Thyroid gland (tissue), 4 donors: ENCODE measurements at regions not wholly inside any gene's neighbourhood (a gene's known extent, or its start where the extent isn't known, plus 50 kb on each side); places are given as distances from the start of the nearest gene placed in this dataset.

ENCODE experiments used
- DNase-seq, 2 donors: peaks; one replicate each; pipeline ENCODE4 v3.0.0-alpha.2; 2019
- H3K27ac ChIP-seq, 3 donors: fragments of 200-600 bp; sonication (generic); 1 replicate in 2 of 3; 2 replicates in 1 of 3; pipeline ENCODE4 v1.5.1; 2016 to 2019; ENCODE audit warnings: mild to moderate bottlenecking in 1 of 3, moderate library complexity in 1 of 3
- H3K27me3 ChIP-seq: fragments of 200-600 bp; sonication (generic); one replicate; pipeline ENCODE4 v1.5.1; 2019
- H3K36me3 ChIP-seq, 2 donors: fragments of 200-600 bp; sonication (generic); one replicate each; pipeline ENCODE4 v1.5.1; 2016 to 2019
- H3K4me1 ChIP-seq, 2 donors: fragments of 200-600 bp; sonication (generic); one replicate each; pipeline ENCODE4 v1.5.1; 2017 to 2019
- H3K4me3 ChIP-seq, 3 donors: fragments of 200-600 bp; sonication (generic); replicated peaks in 1 of 3; 1 replicate in 2 of 3; 2 replicates in 1 of 3; pipeline ENCODE4 v1.5.1; 2016; ENCODE audit warnings: mild to moderate bottlenecking in 1 of 3
- H3K9me3 ChIP-seq: fragments of 200-600 bp; sonication (generic); one replicate; pipeline ENCODE4 v1.5.1; 2017
- CTCF ChIP-seq, 6 experiments: fragments of 200-600 bp in 3 of 6; fragments of 450-650 bp in 3 of 6; sonication (generic) in 3 of 6; IDR thresholded peaks; one replicate each; pipeline ENCODE4 v1.5.1; 2016 to 2019; ENCODE audit warnings: antibody characterized with exemption in 6 of 6, mild to moderate bottlenecking in 2 of 6, inconsistent platforms in 1 of 6, moderate library complexity in 1 of 6
- POLR2A ChIP-seq, 2 donors: fragments of 450-650 bp; IDR thresholded peaks; one replicate each; pipeline ENCODE4 v1.6.1; 2017; ENCODE audit warnings: antibody characterized with exemption in 2 of 2, mild to moderate bottlenecking in 2 of 2, moderate library complexity in 1 of 2
- WGBS, 2 donors: methylation state at CpG; one replicate each; pipeline ENCODE4 v1.1.5; 2017; 5-methylcytosine and 5-hydroxymethylcytosine counted together
- intact Hi-C: fragments of 100-400 bp; cut with DNase I; formaldehyde crosslinking; loops from one replicate; pipeline ENCODE4 v1.15.1; 2023

DNA sequence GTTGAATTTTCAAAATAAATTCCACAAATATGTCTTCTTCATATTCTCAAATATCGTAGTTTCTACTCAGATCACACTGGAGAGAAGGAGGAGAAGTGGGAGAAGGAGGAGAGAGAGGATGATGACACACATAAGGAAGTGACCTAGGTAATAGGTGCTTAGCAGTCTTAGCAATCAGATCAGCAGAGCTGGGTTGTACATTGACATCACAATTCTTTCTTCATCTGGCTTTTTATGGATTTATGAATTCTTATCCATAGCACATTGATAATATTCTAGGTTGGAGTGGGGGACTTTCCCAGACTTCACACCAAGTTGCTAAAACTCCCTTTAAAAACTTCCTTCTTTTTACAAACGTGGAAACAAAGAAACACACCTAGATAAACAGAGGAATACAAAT is 86.9 kb downstream of the FGF9 start:
- Histone ChIP-seq H3K27me3 (no peaks in the 10 kb centered on the region), H3K9me3 (no peaks in the 10 kb centered on the region), H3K4me3 (no peak overlapping the region), H3K36me3 (no peaks in the 10 kb centered on the region), H3K4me1 (no peaks in the 10 kb centered on the region), H3K27ac (no peak overlapping the region)
- intact Hi-C loops = no loop called here
- WGBS, 2 donors = 78% methylated on average over 2 of the region's 2 CpGs
- no peak for DNase-seq
- no peak for TF ChIP-seq CTCF (IDR thresholded peaks at IDR 0.05)
- no peak for TF ChIP-seq POLR2A (IDR thresholded peaks at IDR 0.05)

DNA sequence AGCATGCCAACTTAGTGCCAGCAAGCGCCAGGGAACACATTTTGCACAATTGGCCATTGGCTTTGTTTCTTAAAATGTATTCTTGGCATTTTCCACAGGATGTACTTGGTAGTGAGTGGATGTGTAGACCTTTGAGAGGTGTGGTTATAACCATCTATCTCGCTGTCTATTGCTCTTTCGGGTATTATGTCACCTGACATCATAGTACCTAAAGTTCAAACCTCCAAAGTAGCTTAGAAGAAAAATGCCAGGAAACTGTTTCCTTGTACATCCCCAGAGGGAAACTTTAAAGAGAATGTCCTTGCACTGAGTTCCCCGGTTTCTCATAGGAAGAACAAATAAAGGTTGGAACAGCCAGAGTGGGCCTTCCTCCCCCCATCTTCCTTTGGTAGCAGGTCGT is 87.6 kb downstream of the FGF9 start:
- intact Hi-C loops = no loop called here
- no peaks in the 10 kb centered on the region for H3K9me3 ChIP-seq
- no peak overlapping the region for H3K27ac ChIP-seq
- TF ChIP-seq POLR2A (IDR thresholded peaks at IDR 0.05) = no peak
- TF ChIP-seq CTCF (IDR thresholded peaks at IDR 0.05) = no peak
- no peaks in the 10 kb centered on the region for H3K4me1 ChIP-seq
- no peaks in the 10 kb centered on the region for H3K36me3 ChIP-seq
- H3K27me3 ChIP-seq = no peaks in the 10 kb centered on the region
- no peak overlapping the region for H3K4me3 ChIP-seq
- DNase-seq = no peak
- WGBS, 2 donors = 85 to 87% methylated on average over 5 of the region's 5 CpGs

DNA sequence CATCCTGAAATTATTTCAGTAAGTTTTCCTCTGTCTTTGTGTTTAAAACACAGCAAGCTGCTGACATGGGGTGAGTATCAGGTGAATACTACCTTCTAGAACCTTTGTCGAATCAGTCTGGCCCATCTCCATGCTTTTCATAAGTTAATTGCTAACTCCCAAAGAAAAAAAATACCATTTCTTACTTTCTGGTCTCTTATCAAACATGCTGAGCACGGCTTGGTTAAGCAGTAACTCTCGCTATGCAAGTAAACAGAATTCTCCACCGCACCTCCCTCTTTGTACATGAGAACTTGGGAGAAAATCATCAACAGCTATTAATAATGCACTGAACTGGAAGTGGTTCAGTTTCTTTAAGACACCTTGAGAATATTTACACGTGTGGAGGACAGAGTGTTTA is 88.6 kb downstream of the FGF9 start:
- WGBS, 2 donors = 67% methylated on average over 5 of the region's 5 CpGs
- TF ChIP-seq POLR2A (IDR thresholded peaks at IDR 0.05) = no peak
- TF ChIP-seq CTCF (IDR thresholded peaks at IDR 0.05) = no peak

DNA sequence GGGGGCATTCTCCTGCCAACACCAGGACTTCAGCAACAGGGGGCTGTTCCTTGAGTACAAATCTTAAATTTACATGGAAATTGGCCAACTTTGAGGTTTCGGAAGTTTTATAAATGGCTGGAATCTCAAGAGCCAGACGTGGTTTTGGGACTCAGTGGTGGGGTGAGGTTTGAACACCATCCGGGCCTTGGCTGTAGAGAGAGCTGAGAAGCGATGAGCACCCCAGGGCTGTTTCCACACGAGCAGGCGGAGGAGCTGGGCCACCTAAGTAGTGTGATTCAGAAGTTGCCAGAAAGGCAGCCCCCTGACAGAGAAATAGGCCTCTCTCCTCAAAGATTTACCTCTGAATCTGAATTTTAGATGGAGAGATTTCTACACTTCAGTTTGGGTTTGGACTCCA is 89.0 kb downstream of the FGF9 start:
- intact Hi-C loops = no loop called here
- no peak for TF ChIP-seq CTCF (IDR thresholded peaks at IDR 0.05)
- no peak for TF ChIP-seq POLR2A (IDR thresholded peaks at IDR 0.05)
- WGBS, 2 donors = 52 to 72% methylated on average over 4 to 6 of the region's 6 CpGs
- Histone ChIP-seq H3K4me1 (no peaks in the 10 kb centered on the region), H3K27ac (no peak overlapping the region), H3K36me3 (no peaks in the 10 kb centered on the region), H3K9me3 (no peaks in the 10 kb centered on the region), H3K4me3 (no peak overlapping the region), H3K27me3 (no peaks in the 10 kb centered on the region)
- no peak for DNase-seq

More for the DNA sequence above, 88.6 kb downstream of the FGF9 start:
- intact Hi-C loops = no loop called here
- DNase-seq = no peak
- H3K27me3 ChIP-seq = no peaks in the 10 kb centered on the region
- no peaks in the 10 kb centered on the region for H3K4me1 ChIP-seq
- H3K4me3 ChIP-seq = no peak overlapping the region
- H3K9me3 ChIP-seq = no peaks in the 10 kb centered on the region
- no peak overlapping the region for H3K27ac ChIP-seq
- H3K36me3 ChIP-seq = no peaks in the 10 kb centered on the region

DNA sequence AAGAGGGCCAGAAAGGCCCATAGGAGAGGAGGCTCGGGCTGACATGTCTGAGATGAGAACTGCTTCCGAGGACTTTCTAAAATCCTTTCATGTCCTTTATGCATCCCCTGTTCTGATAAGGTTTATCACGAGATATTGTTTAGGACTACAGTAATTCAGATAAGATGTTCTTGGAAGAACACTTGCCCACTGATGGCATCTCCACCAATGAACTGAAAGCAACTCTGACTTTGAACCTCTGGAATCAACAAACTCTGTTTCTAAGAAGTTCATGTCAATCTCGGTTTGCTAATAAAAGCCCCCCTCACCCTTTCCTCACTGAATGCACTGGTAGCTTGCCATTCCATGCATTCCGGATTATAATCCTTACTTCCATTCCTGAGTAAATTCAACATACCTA is 90.9 kb downstream of the FGF9 start:
- no peaks in the 10 kb centered on the region for H3K4me1 ChIP-seq
- WGBS, 2 donors = 84 to 88% methylated on average over 5 of the region's 5 CpGs
- H3K27ac ChIP-seq = no peak overlapping the region
- no peaks in the 10 kb centered on the region for H3K27me3 ChIP-seq
- intact Hi-C loops = no loop called here
- TF ChIP-seq POLR2A (IDR thresholded peaks at IDR 0.05) (no peak), CTCF (IDR thresholded peaks at IDR 0.05) (no peak)
- no peak overlapping the region for H3K4me3 ChIP-seq
- no peak for DNase-seq
- H3K9me3 ChIP-seq = no peaks in the 10 kb centered on the region
- H3K36me3 ChIP-seq = no peaks in the 10 kb centered on the region
